Activated CD4-positive, CD25-positive, alpha-beta regulatory T cell (primary cell): ENCODE measurements at regions not wholly inside any gene's neighbourhood (a gene's known extent, or its start where the extent isn't known, plus 50 kb on each side); places are given as distances from the start of the nearest gene placed in this dataset.

Source experiments
- DNase-seq, 4 experiments: peaks; one replicate each; lab custom pipeline; 2025; lab: John Stamatoyannopoulos, UW

DNA sequence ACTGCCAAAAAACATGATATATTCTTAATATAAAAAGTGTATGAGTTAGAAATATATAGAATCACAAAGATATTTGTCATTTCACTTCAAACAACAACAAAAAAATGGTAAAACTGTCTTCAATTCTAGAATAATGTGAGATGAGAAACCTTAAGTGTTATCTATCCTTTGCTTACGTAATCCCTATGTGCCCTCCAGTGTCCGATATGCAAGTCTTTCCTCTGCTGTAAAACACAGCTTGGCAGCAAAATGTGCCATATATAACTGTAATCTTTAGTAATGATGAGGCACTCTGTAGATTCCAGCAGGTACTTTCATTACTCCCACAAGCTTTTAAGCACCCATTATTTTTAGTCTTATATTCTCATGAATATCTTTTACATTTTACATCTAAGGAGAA lies 555.1 kb upstream of the FRG1 start:
- no peak for DNase-seq

DNA sequence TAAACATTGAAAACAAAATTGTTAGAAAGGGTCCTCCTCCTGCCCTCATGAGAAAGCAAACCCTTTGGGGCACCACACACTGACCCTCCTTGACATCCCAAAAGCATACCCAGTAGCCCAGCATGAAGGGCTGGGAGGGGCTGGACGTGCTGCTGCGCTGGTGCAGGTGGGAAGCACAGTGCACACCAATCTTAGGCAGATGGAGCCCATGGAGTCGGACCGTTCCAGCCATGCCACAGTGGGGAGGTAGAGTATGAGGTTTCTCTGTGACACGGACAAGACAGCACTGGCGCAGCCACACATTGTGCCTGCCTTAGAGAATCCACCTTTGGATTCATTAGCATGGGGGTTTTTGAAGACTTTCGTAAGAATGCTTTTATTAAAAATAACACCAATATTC lies 544.2 kb upstream of the FRG1 start:
- no peak for DNase-seq

GRCh38 chr4:189404271-189404670 lies 536.4 kb upstream of the FRG1 start:
- DNase-seq: no peak

GRCh38 chr4:189409158-189409557 lies 531.5 kb upstream of the FRG1 start:
- DNase-seq: no peak

GRCh38 chr4:189414021-189414420 lies 526.7 kb upstream of the FRG1 start:
- DNase-seq: no peak

GRCh38 chr4:189420572-189420971 lies 520.1 kb upstream of the FRG1 start:
- no peak for DNase-seq

DNA sequence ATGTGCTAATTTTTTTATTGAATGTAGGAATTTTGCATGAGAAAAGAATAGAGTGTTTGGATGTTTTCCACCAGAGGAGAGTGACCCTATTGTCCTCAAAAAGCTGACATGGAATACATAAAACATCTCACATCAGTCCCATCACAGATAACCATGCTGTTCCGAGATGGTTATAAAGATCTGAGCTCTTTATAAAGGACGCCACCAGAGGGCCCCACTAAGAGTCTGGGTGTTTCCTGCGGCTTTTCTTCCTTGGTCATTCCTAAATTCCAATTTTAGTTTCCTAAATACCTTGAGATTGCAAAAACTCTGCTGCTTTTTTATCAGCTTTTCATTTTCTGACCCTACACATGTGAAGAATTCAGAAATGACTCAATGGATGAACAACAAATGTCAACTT lies 504.5 kb upstream of the FRG1 start:
- DNase-seq: no peak

DNA sequence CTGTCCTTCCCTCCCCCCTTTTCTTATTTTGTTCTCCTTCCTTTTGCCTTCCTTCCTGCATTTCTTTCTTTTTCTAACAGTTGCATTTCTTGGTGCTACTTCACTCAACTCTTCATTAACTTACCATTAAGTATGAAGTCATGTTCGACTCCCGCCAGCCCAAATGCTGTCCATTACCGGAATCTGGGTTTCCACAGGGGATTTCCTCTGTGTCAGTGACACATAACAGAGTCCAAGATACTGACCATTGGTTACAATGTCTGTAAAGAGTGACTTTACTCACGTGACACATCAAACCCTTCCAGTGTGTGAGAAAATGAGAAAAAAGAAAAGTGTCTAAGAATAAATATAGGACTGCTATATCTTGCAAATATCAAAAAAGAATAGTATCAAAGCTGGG lies 500.0 kb upstream of the FRG1 start:
- DNase-seq: no peak

DNA sequence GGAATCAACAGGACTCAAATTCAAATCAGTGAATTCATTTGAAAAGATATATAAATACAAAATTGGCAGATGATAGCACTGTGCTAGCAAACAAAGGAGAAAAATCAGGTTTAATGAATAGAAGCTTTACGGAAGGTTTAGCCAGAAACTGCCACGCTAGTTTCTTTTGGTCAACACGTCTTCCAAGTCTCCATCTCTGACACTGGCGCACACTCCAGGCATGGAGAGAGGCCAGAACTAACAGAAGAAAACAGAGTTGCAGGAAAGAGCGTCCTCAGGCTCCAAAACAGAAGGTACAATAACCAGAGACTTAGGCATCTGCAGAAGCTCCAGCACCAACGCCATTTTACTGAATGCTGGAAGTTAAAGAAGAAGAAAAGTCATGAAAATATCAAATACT lies 497.3 kb upstream of the FRG1 start:
- DNase-seq: no peak

- no peak for DNase-seq
Observed at GRCh38 chr4:189445613-189446012, 495.1 kb upstream of the FRG1 start.

- DNase-seq: no peak
Observed at GRCh38 chr4:189463734-189464133, 476.9 kb upstream of the FRG1 start.

GRCh38 chr4:189494407-189494806 lies 446.3 kb upstream of the FRG1 start:
- DNase-seq: no peak

DNA sequence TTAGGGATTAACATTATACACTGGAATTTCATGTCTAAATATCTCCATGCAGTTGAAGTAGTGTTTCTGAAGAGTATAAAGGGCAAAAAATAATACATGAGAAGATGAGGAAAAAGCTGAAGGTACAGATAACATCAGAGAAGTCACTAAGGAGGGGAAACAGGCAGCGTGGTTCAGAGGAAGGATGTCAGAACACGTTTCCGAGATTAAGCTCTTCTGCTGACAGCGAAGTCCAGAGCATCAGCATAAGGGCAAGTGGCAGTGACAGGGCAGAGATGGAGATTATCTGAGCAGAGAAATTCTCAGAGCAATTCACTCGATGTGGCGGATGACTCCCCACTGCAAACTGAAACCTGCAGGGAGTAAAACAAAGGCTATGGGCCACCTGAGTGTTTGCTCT lies 443.2 kb upstream of the FRG1 start:
- no peak for DNase-seq

DNA sequence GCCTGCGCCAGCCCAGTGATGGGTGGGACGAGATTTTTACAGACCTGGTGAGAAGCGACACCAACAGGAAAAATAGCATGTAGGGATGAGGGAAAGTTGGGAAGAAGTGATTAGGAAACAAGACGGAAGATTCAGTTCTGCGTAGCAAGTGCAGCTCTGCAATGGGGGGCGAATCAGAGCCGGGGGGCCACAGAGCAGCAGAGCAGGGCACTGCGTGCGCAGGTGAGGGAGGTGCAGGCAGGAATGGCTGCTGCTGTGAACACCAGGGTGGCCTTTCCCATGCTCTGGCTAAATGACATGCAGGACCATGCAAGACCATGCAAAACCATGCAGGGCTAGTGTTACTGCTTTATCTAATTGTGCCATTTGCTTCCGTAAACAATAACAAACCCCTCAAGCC lies 442.7 kb upstream of the FRG1 start:
- DNase-seq: no peak

DNA sequence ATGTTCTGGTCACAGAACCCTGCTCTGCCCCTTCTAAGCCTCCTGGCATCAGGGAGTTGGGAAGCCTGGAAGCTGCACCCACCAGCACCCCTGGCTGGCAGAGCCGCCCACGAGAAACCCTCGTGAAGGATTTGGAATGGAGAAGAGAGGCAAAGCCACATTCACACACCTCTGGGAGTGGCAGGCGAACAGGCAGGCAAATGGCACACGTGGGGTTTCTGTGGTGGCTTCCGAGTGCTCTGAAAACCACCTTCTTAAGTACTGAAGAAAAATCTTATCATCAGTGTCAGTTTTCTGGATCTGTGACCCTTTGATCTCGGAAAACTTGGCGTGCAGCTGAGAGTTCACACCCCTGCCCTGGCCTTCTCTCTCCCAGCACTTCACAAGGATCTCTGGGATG lies 442.2 kb upstream of the FRG1 start:
- no peak for DNase-seq

GRCh38 chr4:189499696-189500095 lies 441.0 kb upstream of the FRG1 start:
- no peak for DNase-seq

DNA sequence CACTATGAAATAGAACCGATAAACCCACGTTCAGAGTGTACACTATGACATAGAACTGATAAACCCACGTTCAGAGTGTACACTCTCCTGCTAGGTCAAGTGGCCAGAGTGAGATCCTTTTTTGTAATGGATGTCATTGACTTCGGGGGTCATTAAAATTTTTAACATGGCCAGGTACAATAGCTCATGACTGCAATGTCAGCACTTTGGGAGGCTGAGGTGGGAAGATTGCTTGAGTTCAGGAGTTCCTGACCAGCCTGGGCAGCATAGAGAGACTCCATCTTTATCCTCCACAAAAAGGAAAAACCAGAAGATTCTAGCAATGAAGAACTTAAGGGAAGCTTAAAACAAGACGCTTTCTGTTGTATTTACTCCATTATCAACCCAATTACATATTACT lies 439.7 kb upstream of the FRG1 start:
- DNase-seq: no peak

DNA sequence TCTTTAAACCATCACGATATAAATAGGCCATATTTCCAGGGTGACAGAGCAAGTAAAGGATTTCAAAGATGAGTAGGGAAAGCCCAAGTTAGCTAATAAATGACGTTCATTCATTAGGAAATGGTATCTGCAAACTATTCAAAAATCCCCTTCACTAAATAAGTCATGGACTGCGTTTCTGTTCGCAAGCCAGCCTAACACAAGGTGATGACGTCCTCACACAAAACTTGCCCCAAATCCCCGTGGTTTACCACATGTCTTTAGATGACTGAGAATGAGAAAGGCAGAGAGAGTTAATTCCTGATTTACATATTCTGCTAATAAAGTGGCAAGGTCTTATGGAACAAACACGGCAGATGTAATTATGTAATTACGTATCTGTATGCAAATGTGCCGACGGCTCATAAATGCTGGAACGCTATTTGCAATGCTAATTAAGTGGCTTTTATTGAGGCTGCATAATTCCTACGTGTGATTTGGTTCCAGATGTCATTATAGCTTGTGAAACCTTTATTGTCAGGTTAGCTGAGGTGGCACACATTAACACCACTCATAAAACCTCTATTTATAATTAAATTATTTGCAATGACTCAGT lies 437.7 kb upstream of the FRG1 start:
- DNase-seq: no peak

DNA sequence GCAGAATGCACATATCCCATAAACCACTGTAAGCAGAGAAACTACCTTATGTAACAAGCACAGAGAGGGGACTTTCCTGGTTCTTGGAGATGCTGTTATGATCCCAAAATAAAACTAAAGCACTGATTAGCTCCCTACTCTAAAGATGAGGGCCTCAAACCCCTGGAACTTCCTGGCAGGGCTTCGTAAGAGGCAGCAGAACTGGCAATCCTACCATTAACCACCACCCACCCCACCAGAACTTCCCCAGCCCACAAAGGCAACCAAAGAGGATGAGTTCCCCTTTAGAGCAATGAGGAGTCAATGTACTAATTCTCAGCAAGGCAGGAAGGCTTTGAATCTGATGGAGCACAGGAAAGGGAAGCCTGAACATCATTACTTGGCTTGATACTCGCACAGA lies 436.5 kb upstream of the FRG1 start:
- DNase-seq: no peak

GRCh38 chr4:189505380-189505779 lies 435.3 kb upstream of the FRG1 start:
- DNase-seq: no peak

DNA sequence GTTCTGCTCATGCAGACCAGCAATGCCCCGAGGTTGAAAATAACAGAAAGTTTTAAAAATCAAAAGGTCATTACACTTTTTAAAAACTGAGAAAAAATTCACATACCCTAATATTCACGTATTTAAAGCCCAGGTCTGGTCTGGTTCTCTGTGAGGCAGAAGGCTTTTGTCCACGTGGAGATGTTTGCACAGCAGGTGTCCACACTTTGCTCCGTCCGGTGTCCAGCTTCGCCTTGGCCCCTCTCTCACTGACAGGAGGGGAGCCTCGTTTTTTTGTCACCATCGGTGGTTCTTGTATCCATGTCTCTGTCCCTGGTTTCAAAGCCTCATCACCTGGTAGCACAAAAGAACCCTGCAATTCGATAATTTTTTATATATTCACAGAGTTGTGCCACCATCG lies 434.6 kb upstream of the FRG1 start:
- DNase-seq: no peak

DNA sequence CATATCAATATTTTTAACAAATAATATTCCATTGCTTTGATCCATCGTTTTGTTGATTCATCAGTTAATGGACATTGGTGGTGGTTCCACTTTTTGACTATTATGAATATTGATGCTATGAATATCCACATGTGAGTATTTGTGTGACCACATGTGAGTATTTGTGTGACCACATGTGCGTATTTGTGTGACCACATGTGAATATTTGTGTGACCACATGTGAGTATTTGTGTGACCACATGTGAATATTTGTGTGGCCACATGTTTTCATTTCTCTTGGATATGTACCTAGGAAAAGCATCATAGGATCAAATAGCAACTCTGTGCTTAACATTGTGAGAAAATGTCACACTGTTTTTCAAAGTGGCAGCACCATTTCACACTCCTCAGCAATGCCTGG lies 433.6 kb upstream of the FRG1 start:
- no peak for DNase-seq

DNA sequence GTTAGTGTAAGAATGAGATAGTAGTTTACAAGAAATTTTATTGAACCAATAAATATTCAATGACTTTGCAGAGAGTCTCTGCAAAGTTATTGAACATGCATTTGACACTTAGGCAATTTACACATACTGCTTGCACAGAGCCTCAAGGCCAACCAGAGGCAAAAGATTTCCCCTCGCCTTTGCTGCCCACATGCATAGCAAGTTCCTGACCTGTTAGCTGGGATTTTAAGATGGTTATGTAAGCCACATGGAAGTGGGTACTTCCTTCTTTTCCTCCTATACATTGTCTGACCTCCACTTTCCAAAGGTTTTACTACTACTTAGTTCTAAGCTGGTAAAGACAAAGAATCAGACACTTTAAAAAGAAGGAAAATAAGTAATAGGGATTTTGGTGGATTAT lies 430.1 kb upstream of the FRG1 start:
- DNase-seq: no peak

- no peak for DNase-seq
Observed at GRCh38 chr4:189511581-189511980, 429.1 kb upstream of the FRG1 start.

DNA sequence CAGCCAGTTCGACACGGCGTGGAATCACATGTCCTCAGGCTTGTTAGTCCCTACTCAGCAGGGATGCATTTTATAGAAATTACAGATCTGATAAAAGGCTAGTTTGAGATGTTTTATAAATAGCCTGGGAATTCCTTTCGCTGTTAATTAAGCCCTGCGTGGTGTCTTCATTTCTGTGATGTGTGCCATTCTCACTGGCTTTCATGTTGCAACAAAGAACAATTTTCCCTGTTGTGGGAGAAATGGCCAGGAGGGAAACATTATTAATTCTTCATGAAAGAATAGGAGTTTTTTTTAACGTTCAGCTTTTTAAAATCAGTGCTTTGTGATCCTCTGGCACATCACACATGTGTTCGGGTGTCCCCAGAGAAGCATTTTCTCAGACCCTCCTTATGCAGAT lies 427.3 kb upstream of the FRG1 start:
- DNase-seq: no peak
